ENCODE measurements at regions not wholly inside any gene's neighbourhood (a gene's known extent, or its start where the extent isn't known, plus 50 kb on each side); places are given as distances from the start of the nearest gene placed in this dataset.

GRCh38 chr7:52302765-52303520, 732.5 kb upstream of the POM121L12 start:
- TF ChIP-seq CREB1 (IDR thresholded peaks at IDR 0.05; ENCODE audit: low read depth), result no peak
- no peak for TF ChIP-seq CEBPB (IDR thresholded peaks at IDR 0.05)
- TF ChIP-seq RAD21 (IDR thresholded peaks at IDR 0.05; ENCODE audit: low read depth), result no peak
- no peak for TF ChIP-seq MAX (IDR thresholded peaks at IDR 0.05)
- no peak for TF ChIP-seq NFIC (IDR thresholded peaks at IDR 0.05)
- TF ChIP-seq EGR1 (IDR thresholded peaks at IDR 0.05), result no peak
- TF ChIP-seq REST (IDR thresholded peaks at IDR 0.05; ENCODE audit: low read depth), result no peak
- no peak for TF ChIP-seq TAF1 (IDR thresholded peaks at IDR 0.05; ENCODE audit: low read depth)
- TF ChIP-seq YY1 (IDR thresholded peaks at IDR 0.05; ENCODE audit: low read depth), result no peak
- no peak for TF ChIP-seq ZBTB7A (IDR thresholded peaks at IDR 0.05; ENCODE audit: low read depth)
- no peak for TF ChIP-seq EP300 (IDR thresholded peaks at IDR 0.05; ENCODE audit: borderline replicate concordance)
- no peak for TF ChIP-seq FOXM1 (IDR thresholded peaks at IDR 0.05; ENCODE audit: borderline replicate concordance, low read depth)

Measured in Ishikawa (cell line).